ENCODE measurements at regions not wholly inside any gene's neighbourhood (a gene's known extent, or its start where the extent isn't known, plus 50 kb on each side); places are given as distances from the start of the nearest gene placed in this dataset.

DNA sequence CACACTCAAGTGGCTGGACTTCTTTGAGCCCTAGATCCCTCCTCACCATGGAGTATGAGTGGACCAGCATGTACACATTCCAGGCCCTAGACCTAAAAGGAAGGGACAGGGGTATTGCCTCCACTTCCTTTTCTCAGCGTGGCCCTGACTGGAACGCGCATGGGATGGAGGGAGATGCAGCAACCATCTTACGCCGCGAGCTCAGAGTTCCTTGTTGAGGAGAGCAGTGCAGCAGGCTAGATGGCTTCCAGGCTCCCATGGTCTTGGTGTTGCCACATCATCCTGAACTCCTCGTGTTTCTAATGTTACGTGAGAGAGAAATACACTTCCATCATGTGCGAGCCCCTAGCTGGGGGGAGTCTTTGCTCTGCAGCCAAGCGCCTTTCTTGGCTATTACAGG lies 61.8 kb upstream of the DIO3 start:
- no peaks in the 10 kb centered on the region for H3K9me3 ChIP-seq
- no peak overlapping the region for H3K27ac ChIP-seq
- H3K27me3 ChIP-seq = no peaks in the 10 kb centered on the region
- no peaks in the 10 kb centered on the region for H3K36me3 ChIP-seq
- H3K4me3 ChIP-seq = no peak overlapping the region
- no peaks in the 10 kb centered on the region for H3K4me1 ChIP-seq
- peak in 1 of 3 donors; percentile 7 for DNase-seq
- TF ChIP-seq CTCF (IDR thresholded peaks at IDR 0.05) (no peak), POLR2A (IDR thresholded peaks at IDR 0.05) (no peak)

- TF ChIP-seq CTCF (IDR thresholded peaks at IDR 0.05) (no peak), POLR2A (IDR thresholded peaks at IDR 0.05) (no peak)
- H3K27ac ChIP-seq = no peak overlapping the region
- no peak for DNase-seq
- H3K36me3 ChIP-seq = no peaks in the 10 kb centered on the region
- H3K9me3 ChIP-seq = no peaks in the 10 kb centered on the region
- H3K4me1 ChIP-seq = no peaks in the 10 kb centered on the region
- no peak overlapping the region for H3K4me3 ChIP-seq
- no peaks in the 10 kb centered on the region for H3K27me3 ChIP-seq
These were observed 61.2 kb upstream of the DIO3 start for GRCh38 chr14:101500061-101500460.

- Histone ChIP-seq H3K4me3 (no peak overlapping the region), H3K36me3 (no peaks in the 10 kb centered on the region), H3K27me3 (no peaks in the 10 kb centered on the region), H3K4me1 (no peaks in the 10 kb centered on the region), H3K27ac (no peak overlapping the region), H3K9me3 (no peaks in the 10 kb centered on the region)
- TF ChIP-seq CTCF (IDR thresholded peaks at IDR 0.05) (no peak), POLR2A (IDR thresholded peaks at IDR 0.05) (no peak)
- peak in 1 of 3 donors; percentile 28 for DNase-seq
These were observed 60.6 kb upstream of the DIO3 start for GRCh38 chr14:101500681-101501080.

DNA sequence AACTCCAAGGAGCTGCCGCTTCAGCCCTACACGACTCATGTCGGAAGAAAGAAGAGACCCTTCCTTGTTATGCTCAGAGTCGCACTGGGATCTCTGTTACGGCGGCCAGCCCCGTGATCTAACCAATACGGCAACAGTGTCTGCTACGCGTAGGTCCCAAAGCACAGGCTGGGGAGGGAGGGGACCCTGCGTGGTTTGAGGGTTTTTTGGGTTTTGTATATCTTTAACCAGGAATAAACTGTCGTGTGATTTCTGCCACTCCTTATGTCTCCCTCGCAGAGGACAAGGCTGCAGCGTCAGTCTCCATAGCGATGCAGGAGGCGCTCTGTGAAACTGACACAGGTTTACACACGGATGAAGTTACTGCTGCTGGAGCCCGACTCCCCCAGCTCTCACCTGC lies 60.0 kb upstream of the DIO3 start:
- TF ChIP-seq POLR2A (IDR thresholded peaks at IDR 0.05) (no peak), CTCF (IDR thresholded peaks at IDR 0.05) (no peak)
- H3K4me3 ChIP-seq = no peak overlapping the region
- H3K36me3 ChIP-seq = no peaks in the 10 kb centered on the region
- peak in 2 of 3 donors; percentile 21 to 28 for DNase-seq
- H3K9me3 ChIP-seq = no peaks in the 10 kb centered on the region
- no peak overlapping the region for H3K27ac ChIP-seq
- no peaks in the 10 kb centered on the region for H3K4me1 ChIP-seq
- H3K27me3 ChIP-seq = no peaks in the 10 kb centered on the region

DNA sequence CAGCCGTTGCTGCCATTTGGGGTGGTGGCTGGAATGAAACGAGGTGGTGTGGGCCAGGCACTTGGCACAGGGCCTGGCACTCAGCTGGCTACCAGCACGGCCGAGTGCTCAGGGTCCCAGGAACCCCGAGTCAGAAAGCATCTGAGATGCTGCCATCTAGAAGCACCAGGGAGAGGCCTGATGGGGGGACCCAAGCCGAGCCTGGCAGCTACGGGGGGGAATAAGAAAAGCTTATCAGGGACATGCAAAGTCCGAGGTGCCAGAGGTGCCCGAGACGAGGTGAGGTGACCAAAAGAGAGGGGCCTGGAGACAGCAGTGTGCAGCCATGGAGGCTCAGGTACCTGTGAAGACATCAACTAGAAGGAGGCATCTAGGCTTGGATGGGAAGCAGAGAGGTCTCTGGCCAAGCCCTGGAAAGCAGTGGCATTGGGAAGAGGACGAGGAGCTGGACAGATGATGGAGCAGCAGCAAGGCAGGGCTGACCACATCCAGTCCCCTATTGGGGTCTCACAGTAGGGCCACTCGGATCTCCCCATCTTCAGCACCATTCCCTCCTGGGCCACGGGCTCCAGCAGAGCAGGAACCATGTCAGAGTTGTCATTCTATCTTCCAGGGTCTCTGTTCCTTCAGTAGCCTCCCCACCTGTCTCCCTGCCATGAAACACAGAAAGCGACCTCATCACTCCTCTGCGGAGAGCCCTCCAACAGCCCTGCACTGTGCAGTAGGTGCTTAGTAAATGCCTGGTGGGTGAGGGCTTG lies 59.3 kb upstream of the DIO3 start:
- Histone ChIP-seq H3K27me3 (no peaks in the 10 kb centered on the region), H3K4me1 (no peaks in the 10 kb centered on the region), H3K36me3 (no peaks in the 10 kb centered on the region), H3K27ac (no peak overlapping the region), H3K9me3 (no peaks in the 10 kb centered on the region), H3K4me3 (no peak overlapping the region)
- no peak for TF ChIP-seq CTCF (IDR thresholded peaks at IDR 0.05)
- no peak for TF ChIP-seq POLR2A (IDR thresholded peaks at IDR 0.05)
- peak in 1 of 3 donors; percentile 30 for DNase-seq
